ENCODE measurements at regions not wholly inside any gene's neighbourhood (a gene's known extent, or its start where the extent isn't known, plus 50 kb on each side); places are given as distances from the start of the nearest gene placed in this dataset.

DNA sequence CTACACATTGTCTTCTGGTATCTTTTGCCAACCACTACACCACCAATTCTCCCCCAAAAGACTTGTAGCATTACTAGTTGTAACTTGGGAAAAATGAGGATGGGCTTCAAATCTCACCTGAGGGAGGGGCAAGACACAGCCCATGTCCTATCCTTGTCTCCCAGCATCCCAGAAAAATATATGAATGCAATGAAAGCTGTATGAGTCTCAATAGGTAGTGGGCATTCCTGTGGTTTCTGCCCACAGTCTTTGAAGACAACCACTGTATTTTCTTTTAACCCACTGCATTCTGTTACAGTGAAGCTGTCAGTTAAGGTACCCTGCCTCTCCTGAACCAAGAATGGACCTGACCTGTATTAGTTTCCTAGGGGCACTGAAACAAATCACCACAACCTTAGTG, 336.2 kb upstream of the TMPO start:
- H3K9me3 Mint-ChIP-seq (ENCODE audit: insufficient read depth), result no peaks in the 10 kb centered on the region
- H3K4me1 Mint-ChIP-seq (ENCODE audit: low read depth), result no peaks in the 10 kb centered on the region
- CTCF ChIA-PET, result no interaction called here
- ATAC-seq (no peak), DNase-seq (no peak)
- H3K4me3 Mint-ChIP-seq, result no peak overlapping the region
- no peaks in the 10 kb centered on the region for H3K27me3 Mint-ChIP-seq (ENCODE audit: low read depth)
- POLR2A ChIA-PET, result no interaction called here
- H3K27ac Mint-ChIP-seq, result no peak overlapping the region
- no peaks in the 10 kb centered on the region for H3K36me3 Mint-ChIP-seq (ENCODE audit: low read depth)

GRCh38 chr12:98180603-98181002, 334.8 kb upstream of the TMPO start:
- CTCF ChIA-PET, result no interaction called here
- ATAC-seq, result no peak
- no peaks in the 10 kb centered on the region for H3K36me3 Mint-ChIP-seq (ENCODE audit: low read depth)
- H3K4me3 Mint-ChIP-seq, result no peak overlapping the region
- H3K4me1 Mint-ChIP-seq (ENCODE audit: low read depth), result no peaks in the 10 kb centered on the region
- POLR2A ChIA-PET, result no interaction called here
- no peak for DNase-seq
- no peaks in the 10 kb centered on the region for H3K27me3 Mint-ChIP-seq (ENCODE audit: low read depth)
- H3K27ac Mint-ChIP-seq, result no peak overlapping the region
- no peaks in the 10 kb centered on the region for H3K9me3 Mint-ChIP-seq (ENCODE audit: insufficient read depth)

GRCh38 chr12:98182821-98183220, 332.6 kb upstream of the TMPO start:
- Mint-ChIP-seq H3K36me3 (ENCODE audit: low read depth) (no peaks in the 10 kb centered on the region), H3K9me3 (ENCODE audit: insufficient read depth) (no peaks in the 10 kb centered on the region), H3K4me3 (no peak overlapping the region), H3K27me3 (ENCODE audit: low read depth) (no peaks in the 10 kb centered on the region), H3K4me1 (ENCODE audit: low read depth) (no peaks in the 10 kb centered on the region), H3K27ac (no peak overlapping the region)
- ATAC-seq (no peak), DNase-seq (no peak)
- ChIA-PET POLR2A (no interaction called here), CTCF (no interaction called here)

DNA sequence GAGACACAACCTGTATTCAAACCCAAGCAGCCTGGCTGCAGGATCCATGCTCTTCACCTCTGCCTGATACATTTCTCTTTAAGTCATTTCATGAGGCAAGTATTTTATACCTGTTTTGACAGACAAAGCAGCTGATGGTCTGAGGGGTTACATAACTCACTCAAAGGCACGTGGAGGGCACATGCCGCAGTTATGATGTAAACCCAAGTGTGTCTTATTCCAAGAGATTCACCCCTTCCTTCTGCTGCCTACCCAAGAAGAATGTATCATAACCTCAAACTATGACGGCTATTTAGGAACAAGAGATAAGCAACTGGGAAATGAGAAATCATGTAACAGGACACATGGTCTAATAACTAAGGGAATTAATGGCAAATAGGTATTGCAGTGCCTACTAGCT, 329.8 kb upstream of the TMPO start:
- ChIA-PET CTCF (no interaction called here), POLR2A (no interaction called here)
- H3K4me3 Mint-ChIP-seq, result no peak overlapping the region
- H3K36me3 Mint-ChIP-seq (ENCODE audit: low read depth), result no peaks in the 10 kb centered on the region
- no peak for DNase-seq
- H3K27me3 Mint-ChIP-seq (ENCODE audit: low read depth), result no peaks in the 10 kb centered on the region
- ATAC-seq, result no peak
- no peak overlapping the region for H3K27ac Mint-ChIP-seq
- H3K4me1 Mint-ChIP-seq (ENCODE audit: low read depth), result no peaks in the 10 kb centered on the region
- H3K9me3 Mint-ChIP-seq (ENCODE audit: insufficient read depth), result no peaks in the 10 kb centered on the region

- ATAC-seq (no peak), DNase-seq (no peak)
- no peaks in the 10 kb centered on the region for H3K9me3 Mint-ChIP-seq (ENCODE audit: insufficient read depth)
- no peaks in the 10 kb centered on the region for H3K27me3 Mint-ChIP-seq (ENCODE audit: low read depth)
- no peaks in the 10 kb centered on the region for H3K4me1 Mint-ChIP-seq (ENCODE audit: low read depth)
- H3K4me3 Mint-ChIP-seq, result no peak overlapping the region
- H3K36me3 Mint-ChIP-seq (ENCODE audit: low read depth), result no peaks in the 10 kb centered on the region
- H3K27ac Mint-ChIP-seq, result no peak overlapping the region
- CTCF ChIA-PET, result no interaction called here
- POLR2A ChIA-PET, result no interaction called here
Measured at GRCh38 chr12:98188650-98189077, 326.7 kb upstream of the TMPO start.

DNA sequence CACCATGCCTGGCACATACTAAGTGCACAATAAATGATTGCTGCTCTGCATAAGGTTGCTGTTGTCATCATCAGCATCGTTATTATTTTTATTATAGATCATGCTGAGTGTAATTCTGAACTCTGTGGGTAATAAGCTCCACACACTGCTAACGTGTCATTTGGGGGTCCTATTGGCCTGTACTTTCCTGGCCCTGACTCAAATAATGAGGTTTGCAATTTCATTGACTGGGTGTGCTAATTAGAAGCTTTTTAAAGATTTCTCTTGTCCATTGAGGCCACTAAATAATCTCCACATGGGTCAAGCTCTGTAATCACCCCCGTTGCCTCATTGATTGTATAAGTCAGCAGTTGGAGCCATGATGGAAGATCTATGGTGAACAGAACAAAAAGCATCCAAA, 320.8 kb upstream of the TMPO start:
- H3K9me3 Mint-ChIP-seq (ENCODE audit: insufficient read depth), result no peaks in the 10 kb centered on the region
- H3K36me3 Mint-ChIP-seq (ENCODE audit: low read depth), result no peaks in the 10 kb centered on the region
- no peaks in the 10 kb centered on the region for H3K27me3 Mint-ChIP-seq (ENCODE audit: low read depth)
- no peak for ATAC-seq
- ChIA-PET CTCF (interaction anchor here (1.0 kb wide), 1 partner anchor 11 kb away, joined by 4 read pairs; no protein-coding TSS in a partner anchor), POLR2A (no interaction called here)
- no peak for DNase-seq
- no peaks in the 10 kb centered on the region for H3K4me1 Mint-ChIP-seq (ENCODE audit: low read depth)
- no peak overlapping the region for H3K27ac Mint-ChIP-seq
- H3K4me3 Mint-ChIP-seq, result no peak overlapping the region

- DNase-seq (no peak), ATAC-seq (no peak)
- POLR2A ChIA-PET, result no interaction called here
- CTCF ChIA-PET, result no interaction called here
- Mint-ChIP-seq H3K27me3 (ENCODE audit: low read depth) (no peaks in the 10 kb centered on the region), H3K27ac (no peak overlapping the region), H3K4me3 (no peak overlapping the region), H3K9me3 (ENCODE audit: insufficient read depth) (no peaks in the 10 kb centered on the region), H3K4me1 (ENCODE audit: low read depth) (no peaks in the 10 kb centered on the region), H3K36me3 (ENCODE audit: low read depth) (no peaks in the 10 kb centered on the region)
Measured at GRCh38 chr12:98198261-98198982, 317.0 kb upstream of the TMPO start.

- ATAC-seq, result no peak
- H3K27me3 Mint-ChIP-seq (ENCODE audit: low read depth), result peaks cover 1% of the 10 kb centered on the region
- no peaks in the 10 kb centered on the region for H3K9me3 Mint-ChIP-seq (ENCODE audit: insufficient read depth)
- no peaks in the 10 kb centered on the region for H3K4me1 Mint-ChIP-seq (ENCODE audit: low read depth)
- POLR2A ChIA-PET, result no interaction called here
- H3K27ac Mint-ChIP-seq, result no peak overlapping the region
- no peak for DNase-seq
- CTCF ChIA-PET, result no interaction called here
- no peak overlapping the region for H3K4me3 Mint-ChIP-seq
- no peaks in the 10 kb centered on the region for H3K36me3 Mint-ChIP-seq (ENCODE audit: low read depth)
Measured at GRCh38 chr12:98208816-98209215, 306.6 kb upstream of the TMPO start.

DNA sequence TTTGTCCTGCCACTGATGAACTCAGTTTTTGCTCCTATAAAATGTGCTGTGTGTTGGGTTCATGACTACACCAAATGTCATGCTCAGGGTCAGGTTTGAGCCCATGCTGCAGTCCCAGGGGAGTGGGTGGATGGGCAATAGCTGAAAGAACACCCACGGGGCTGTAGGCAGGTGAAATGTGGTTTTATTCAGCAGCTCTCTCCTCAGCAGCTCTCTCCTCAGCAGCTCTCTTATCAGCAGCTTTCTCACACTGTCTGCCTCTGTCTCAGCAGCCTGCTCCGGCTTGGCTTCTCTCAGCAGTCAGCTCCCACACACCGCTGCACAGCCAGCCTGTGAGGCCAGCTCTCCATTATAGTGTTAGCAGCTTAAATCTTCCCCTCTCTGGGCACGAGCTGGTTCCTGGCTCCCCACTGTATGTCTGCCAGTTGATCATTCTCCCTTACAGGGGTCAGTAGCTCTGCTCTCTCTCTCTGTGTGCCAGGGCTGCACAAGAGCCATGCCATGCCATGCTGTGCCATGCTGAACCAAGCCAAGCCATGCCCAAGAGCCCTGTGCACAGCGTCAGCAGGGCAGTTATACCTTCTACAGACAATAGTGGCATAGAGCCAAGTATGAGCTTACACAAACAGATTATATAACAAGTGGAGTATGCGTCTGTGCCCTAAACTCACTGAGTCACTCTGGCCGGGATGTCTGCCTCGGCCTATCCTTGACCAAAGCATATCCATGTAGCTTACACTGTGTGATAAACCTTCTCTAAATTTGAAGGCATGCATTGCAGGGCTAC, 303.3 kb upstream of the TMPO start:
- CTCF ChIA-PET, result no interaction called here
- DNase-seq (no peak), ATAC-seq (no peak)
- no peaks in the 10 kb centered on the region for H3K36me3 Mint-ChIP-seq (ENCODE audit: low read depth)
- H3K4me3 Mint-ChIP-seq, result no peak overlapping the region
- POLR2A ChIA-PET, result no interaction called here
- no peaks in the 10 kb centered on the region for H3K9me3 Mint-ChIP-seq (ENCODE audit: insufficient read depth)
- H3K4me1 Mint-ChIP-seq (ENCODE audit: low read depth), result no peaks in the 10 kb centered on the region
- peaks cover 3% of the 10 kb centered on the region for H3K27me3 Mint-ChIP-seq (ENCODE audit: low read depth)
- no peak overlapping the region for H3K27ac Mint-ChIP-seq

GRCh38 chr12:98213556-98213955, 301.8 kb upstream of the TMPO start:
- CTCF ChIA-PET, result no interaction called here
- no peaks in the 10 kb centered on the region for H3K36me3 Mint-ChIP-seq (ENCODE audit: low read depth)
- POLR2A ChIA-PET, result no interaction called here

GRCh38 chr12:98217257-98217656, 298.1 kb upstream of the TMPO start:
- CTCF ChIA-PET, result no interaction called here
- no peak overlapping the region for H3K27ac Mint-ChIP-seq
- ATAC-seq (no peak), DNase-seq (no peak)
- POLR2A ChIA-PET, result no interaction called here
- H3K9me3 Mint-ChIP-seq (ENCODE audit: insufficient read depth), result no peaks in the 10 kb centered on the region
- H3K4me3 Mint-ChIP-seq, result no peak overlapping the region
- H3K4me1 Mint-ChIP-seq (ENCODE audit: low read depth), result no peaks in the 10 kb centered on the region
- H3K36me3 Mint-ChIP-seq (ENCODE audit: low read depth), result no peaks in the 10 kb centered on the region
- peaks cover 5% of the 10 kb centered on the region for H3K27me3 Mint-ChIP-seq (ENCODE audit: low read depth)

More at GRCh38 chr12:98213556-98213955, 301.8 kb upstream of the TMPO start:
- Mint-ChIP-seq H3K9me3 (ENCODE audit: insufficient read depth) (no peaks in the 10 kb centered on the region), H3K27ac (no peak overlapping the region), H3K27me3 (ENCODE audit: low read depth) (peaks cover 3% of the 10 kb centered on the region), H3K4me1 (ENCODE audit: low read depth) (no peaks in the 10 kb centered on the region), H3K4me3 (no peak overlapping the region)
- ATAC-seq (no peak), DNase-seq (no peak)

GRCh38 chr12:98220636-98221035, 294.8 kb upstream of the TMPO start:
- DNase-seq (no peak), ATAC-seq (no peak)
- Mint-ChIP-seq H3K4me3 (no peak overlapping the region), H3K9me3 (ENCODE audit: insufficient read depth) (no peaks in the 10 kb centered on the region), H3K27ac (no peak overlapping the region), H3K4me1 (ENCODE audit: low read depth) (no peaks in the 10 kb centered on the region), H3K27me3 (ENCODE audit: low read depth) (peaks cover 2% of the 10 kb centered on the region), H3K36me3 (ENCODE audit: low read depth) (no peaks in the 10 kb centered on the region)
- POLR2A ChIA-PET, result no interaction called here
- CTCF ChIA-PET, result no interaction called here
